PC-3 (cell line): ENCODE measurements at regions not wholly inside any gene's neighbourhood (a gene's known extent, or its start where the extent isn't known, plus 50 kb on each side); places are given as distances from the start of the nearest gene placed in this dataset.

Source experiments
- CTCF ChIP-seq: fragments of 300-600 bp; sonication (generic); conservative IDR thresholded peaks from 2 replicates; pipeline ENCODE4 v1.5.1; 2017; ENCODE audit warnings: antibody characterized with exemption, low read depth, mild to moderate bottlenecking, low read length
- EZH2phosphoT487 ChIP-seq: fragments of 300-600 bp; sonication (generic); IDR thresholded peaks from 2 replicates; pipeline ENCODE4 v1.6.1; 2018; ENCODE audit warnings: mild to moderate bottlenecking, antibody characterized with exemption, low read length, borderline replicate concordance

- TF ChIP-seq CTCF (no peak), EZH2phosphoT487 (no peak)
Observed at GRCh38 chr11:57049749-57050148, 61.0 kb downstream of the OR5AK2 start.
